ENCODE measurements at regions not wholly inside any gene's neighbourhood (a gene's known extent, or its start where the extent isn't known, plus 50 kb on each side); places are given as distances from the start of the nearest gene placed in this dataset.

DNA sequence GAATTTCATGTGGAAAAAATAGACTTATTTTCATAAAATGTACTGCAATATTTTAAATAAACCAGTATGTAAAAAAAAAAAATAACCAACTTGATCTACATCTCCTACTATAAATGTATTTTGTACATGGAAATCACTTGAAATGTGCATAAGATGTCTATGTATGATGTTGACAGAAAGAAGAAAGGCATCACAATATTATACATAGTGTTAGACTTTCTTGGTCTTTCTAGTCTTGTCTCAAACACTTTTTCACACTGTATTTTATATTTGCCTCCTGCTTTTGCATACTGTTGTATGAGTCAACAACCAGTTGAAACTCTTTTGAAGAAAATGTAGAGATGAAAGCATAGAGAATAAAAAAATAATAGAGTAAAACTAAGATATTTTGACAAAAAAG lies 352.4 kb upstream of the MGAT4C start:
- CTCF ChIA-PET = no interaction called here
- POLR2A ChIA-PET = no interaction called here
- H3K27me3 ChIP-seq (ENCODE audit: control insufficient read depth, insufficient read depth, low read length) = no peaks in the 10 kb centered on the region

GRCh38 chr12:86601550-86602308 lies 345.5 kb upstream of the MGAT4C start:
- DNase-seq (ENCODE audit: low read depth) = no peak
- TF ChIP-seq CTCF (IDR thresholded peaks at IDR 0.05; ENCODE audit: insufficient read depth, low read depth, low read length) = no peak
- ChIA-PET CTCF (no interaction called here), POLR2A (no interaction called here)
- no peaks in the 10 kb centered on the region for H3K36me3 ChIP-seq (ENCODE audit: control insufficient read depth, insufficient read depth, low read length)
- H3K4me3 ChIP-seq (ENCODE audit: low read depth, low read length) = no peak overlapping the region
- H3K27me3 ChIP-seq (ENCODE audit: control insufficient read depth, insufficient read depth, low read length) = no peaks in the 10 kb centered on the region

More for the DNA sequence above, 352.4 kb upstream of the MGAT4C start:
- TF ChIP-seq CTCF (IDR thresholded peaks at IDR 0.05; ENCODE audit: insufficient read depth, low read depth, low read length) = no peak
- no peak overlapping the region for H3K4me3 ChIP-seq (ENCODE audit: low read depth, low read length)
- DNase-seq (ENCODE audit: low read depth) = no peak
- no peaks in the 10 kb centered on the region for H3K36me3 ChIP-seq (ENCODE audit: control insufficient read depth, insufficient read depth, low read length)

GRCh38 chr12:86600664-86601231 lies 344.6 kb upstream of the MGAT4C start:
- ChIA-PET POLR2A (no interaction called here), CTCF (no interaction called here)
- Histone ChIP-seq H3K36me3 (ENCODE audit: control insufficient read depth, insufficient read depth, low read length) (no peaks in the 10 kb centered on the region), H3K27me3 (ENCODE audit: control insufficient read depth, insufficient read depth, low read length) (no peaks in the 10 kb centered on the region), H3K4me3 (ENCODE audit: low read depth, low read length) (no peak overlapping the region)
- TF ChIP-seq CTCF (IDR thresholded peaks at IDR 0.05; ENCODE audit: insufficient read depth, low read depth, low read length) = no peak
- DNase-seq (ENCODE audit: low read depth) = no peak

GRCh38 chr12:86597431-86597830 lies 341.2 kb upstream of the MGAT4C start:
- DNase-seq (ENCODE audit: low read depth) = no peak
- Histone ChIP-seq H3K4me3 (ENCODE audit: low read depth, low read length) (no peak overlapping the region), H3K27me3 (ENCODE audit: control insufficient read depth, insufficient read depth, low read length) (no peaks in the 10 kb centered on the region), H3K36me3 (ENCODE audit: control insufficient read depth, insufficient read depth, low read length) (no peaks in the 10 kb centered on the region)
- ChIA-PET CTCF (no interaction called here), POLR2A (no interaction called here)
- TF ChIP-seq CTCF (IDR thresholded peaks at IDR 0.05; ENCODE audit: insufficient read depth, low read depth, low read length) = no peak

- no peaks in the 10 kb centered on the region for H3K27me3 ChIP-seq (ENCODE audit: control insufficient read depth, insufficient read depth, low read length)
- no peak overlapping the region for H3K4me3 ChIP-seq (ENCODE audit: low read depth, low read length)
- DNase-seq (ENCODE audit: low read depth) = no peak
- TF ChIP-seq CTCF (IDR thresholded peaks at IDR 0.05; ENCODE audit: insufficient read depth, low read depth, low read length) = no peak
- ChIA-PET CTCF (no interaction called here), POLR2A (no interaction called here)
- no peaks in the 10 kb centered on the region for H3K36me3 ChIP-seq (ENCODE audit: control insufficient read depth, insufficient read depth, low read length)
Measured at GRCh38 chr12:86590296-86590695, 334.1 kb upstream of the MGAT4C start.
